Erythroblast (primary cell): ENCODE measurements at regions not wholly inside any gene's neighbourhood (a gene's known extent, or its start where the extent isn't known, plus 50 kb on each side); places are given as distances from the start of the nearest gene placed in this dataset.

Source experiments
- GATA1 ChIP-seq: IDR thresholded peaks from 2 replicates; pipeline ENCODE4 v1.6.1; 2011; ENCODE audit warnings: low read depth, mild to moderate bottlenecking, control low read depth, low read length, moderate library complexity
- POLR2A ChIP-seq: IDR thresholded peaks from 2 replicates; pipeline ENCODE4 v1.6.1; 2011; ENCODE audit warnings: mild to moderate bottlenecking, low read length

GRCh38 chr5:30856242-30856641 is 337.2 kb upstream of the CDH6 start:
- TF ChIP-seq POLR2A (no peak), GATA1 (no peak)
